Choroid plexus epithelial cell (primary cell): ENCODE measurements at regions not wholly inside any gene's neighbourhood (a gene's known extent, or its start where the extent isn't known, plus 50 kb on each side); places are given as distances from the start of the nearest gene placed in this dataset.

Source experiments
- DNase-seq: peaks from one replicate; pipeline ENCODE4 v3.0.0-alpha.2; 2010; ENCODE audit warnings: low read depth
- H3K4me3 ChIP-seq: 2 replicates; pipeline ENCODE4 v1.5.1; 2011; ENCODE audit warnings: low read depth, mild to moderate bottlenecking, control low read depth, low read length, moderate library complexity
- TF ChIP-seq, protein P1 (sequence below): conservative IDR thresholded peaks from 2 replicates; pipeline ENCODE4 v1.5.1; 2011; ENCODE audit warnings: low read depth, mild to moderate bottlenecking, control low read depth, inconsistent platforms, low read length, moderate library complexity

GRCh38 chr9:117907420-117907819 lies 203.2 kb downstream of the TLR4 start:
- no peak for DNase-seq
- TF ChIP-seq, protein P1, sequence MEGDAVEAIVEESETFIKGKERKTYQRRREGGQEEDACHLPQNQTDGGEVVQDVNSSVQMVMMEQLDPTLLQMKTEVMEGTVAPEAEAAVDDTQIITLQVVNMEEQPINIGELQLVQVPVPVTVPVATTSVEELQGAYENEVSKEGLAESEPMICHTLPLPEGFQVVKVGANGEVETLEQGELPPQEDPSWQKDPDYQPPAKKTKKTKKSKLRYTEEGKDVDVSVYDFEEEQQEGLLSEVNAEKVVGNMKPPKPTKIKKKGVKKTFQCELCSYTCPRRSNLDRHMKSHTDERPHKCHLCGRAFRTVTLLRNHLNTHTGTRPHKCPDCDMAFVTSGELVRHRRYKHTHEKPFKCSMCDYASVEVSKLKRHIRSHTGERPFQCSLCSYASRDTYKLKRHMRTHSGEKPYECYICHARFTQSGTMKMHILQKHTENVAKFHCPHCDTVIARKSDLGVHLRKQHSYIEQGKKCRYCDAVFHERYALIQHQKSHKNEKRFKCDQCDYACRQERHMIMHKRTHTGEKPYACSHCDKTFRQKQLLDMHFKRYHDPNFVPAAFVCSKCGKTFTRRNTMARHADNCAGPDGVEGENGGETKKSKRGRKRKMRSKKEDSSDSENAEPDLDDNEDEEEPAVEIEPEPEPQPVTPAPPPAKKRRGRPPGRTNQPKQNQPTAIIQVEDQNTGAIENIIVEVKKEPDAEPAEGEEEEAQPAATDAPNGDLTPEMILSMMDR: no peak
- H3K4me3 ChIP-seq: no peak overlapping the region

DNA sequence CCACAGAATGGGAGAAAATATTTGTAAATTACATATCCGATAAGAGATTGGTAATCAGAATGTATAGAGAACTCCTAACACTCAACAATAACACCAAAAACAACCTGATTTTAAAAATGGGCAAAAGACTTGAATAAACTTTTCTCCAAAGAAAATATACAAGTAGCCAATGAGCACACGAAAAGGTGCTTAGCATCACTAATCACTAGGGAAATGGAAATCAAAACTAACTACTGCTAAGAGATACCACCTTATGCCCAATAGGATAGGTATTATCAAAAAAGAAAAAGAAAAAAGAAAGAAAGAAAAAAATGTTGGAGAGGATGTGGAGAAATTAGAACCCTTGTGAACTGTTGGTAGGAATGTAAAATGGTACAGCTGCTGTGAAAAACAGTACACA lies 212.1 kb downstream of the TLR4 start:
- no peak overlapping the region for H3K4me3 ChIP-seq
- peak; percentile 13 for DNase-seq
- TF ChIP-seq, protein P1: no peak

DNA sequence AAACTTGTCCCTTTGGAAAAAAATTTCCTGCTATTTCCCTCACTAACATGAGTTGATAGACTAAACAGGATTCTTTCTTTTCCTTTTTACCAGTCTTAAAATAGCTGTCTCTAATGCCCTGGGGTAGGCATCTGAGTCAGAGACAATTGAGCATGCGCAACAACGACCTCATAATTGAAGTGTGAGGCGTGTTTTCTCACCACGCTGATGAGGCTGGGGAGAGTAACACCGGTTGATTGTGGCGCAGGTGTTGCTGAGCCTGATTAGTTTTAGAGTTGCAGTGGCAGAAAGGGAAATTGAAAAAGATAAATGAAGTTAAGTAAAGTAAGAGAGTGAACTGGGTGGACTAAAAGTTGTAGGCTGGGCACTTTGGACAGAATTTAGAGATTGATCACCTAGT lies 213.7 kb downstream of the TLR4 start:
- no peak overlapping the region for H3K4me3 ChIP-seq
- TF ChIP-seq, protein P1: no peak
- no peak for DNase-seq

DNA sequence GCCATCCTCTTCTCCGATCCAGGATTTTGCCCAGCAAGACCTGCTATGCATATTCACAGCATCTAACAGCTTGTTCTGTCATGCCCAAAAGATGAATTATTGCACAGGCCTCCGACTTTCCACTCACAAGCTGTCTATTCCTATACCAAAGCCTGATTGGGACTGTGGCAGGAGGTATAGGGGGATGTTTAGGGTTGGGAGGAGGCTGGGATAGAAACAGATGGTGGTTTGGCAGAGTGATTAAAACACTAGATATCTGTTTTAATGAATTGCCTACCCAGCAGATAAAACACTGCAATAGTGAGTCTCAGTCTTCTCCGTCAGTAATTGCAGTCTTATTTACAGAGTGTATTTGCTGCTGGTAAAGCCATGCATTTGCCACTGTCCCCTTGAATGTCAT lies 215.3 kb downstream of the TLR4 start:
- TF ChIP-seq, protein P1: no peak
- no peak for DNase-seq

DNA sequence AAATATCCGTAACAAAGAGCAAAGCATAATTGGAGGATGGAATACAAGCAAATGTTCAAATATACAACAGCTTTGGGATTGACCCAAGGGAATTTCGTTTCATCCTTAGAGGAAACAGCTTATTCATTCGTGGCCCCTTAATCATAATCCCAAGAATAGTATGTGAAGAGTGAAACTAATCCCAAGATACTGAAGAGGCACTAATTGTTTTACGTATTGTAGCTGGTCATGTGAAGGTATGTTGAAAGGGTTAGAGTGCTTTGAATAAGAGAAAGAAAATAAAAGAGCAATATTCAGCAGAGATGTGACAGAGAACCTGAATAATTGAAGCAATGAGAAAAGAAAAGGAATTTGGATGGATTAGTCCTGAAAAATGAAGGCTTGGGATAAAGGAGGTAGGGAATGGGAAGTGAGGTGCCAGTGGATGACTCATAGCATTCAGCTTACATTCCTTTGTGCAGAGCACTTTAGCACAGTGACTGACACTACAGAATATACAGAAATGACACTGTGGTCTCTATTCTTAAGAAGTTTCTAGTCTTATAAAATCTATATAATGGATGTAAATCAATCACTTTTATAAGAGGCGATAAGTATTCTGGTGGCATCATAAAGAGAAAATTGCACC lies 221.9 kb downstream of the TLR4 start:
- TF ChIP-seq, protein P1: no peak
- H3K4me3 ChIP-seq: no peak overlapping the region
- no peak for DNase-seq

More for the DNA sequence above, 215.3 kb downstream of the TLR4 start:
- H3K4me3 ChIP-seq: no peak overlapping the region

- no peak overlapping the region for H3K4me3 ChIP-seq
- TF ChIP-seq, protein P1: no peak
- DNase-seq: no peak
Measured at GRCh38 chr9:117927354-117927753, 223.2 kb downstream of the TLR4 start.

- TF ChIP-seq, protein P1: no peak
- no peak for DNase-seq
- H3K4me3 ChIP-seq: no peak overlapping the region
Measured at GRCh38 chr9:117929868-117930267, 225.7 kb downstream of the TLR4 start.
